ENCODE measurements at regions not wholly inside any gene's neighbourhood (a gene's known extent, or its start where the extent isn't known, plus 50 kb on each side); places are given as distances from the start of the nearest gene placed in this dataset.

DNA sequence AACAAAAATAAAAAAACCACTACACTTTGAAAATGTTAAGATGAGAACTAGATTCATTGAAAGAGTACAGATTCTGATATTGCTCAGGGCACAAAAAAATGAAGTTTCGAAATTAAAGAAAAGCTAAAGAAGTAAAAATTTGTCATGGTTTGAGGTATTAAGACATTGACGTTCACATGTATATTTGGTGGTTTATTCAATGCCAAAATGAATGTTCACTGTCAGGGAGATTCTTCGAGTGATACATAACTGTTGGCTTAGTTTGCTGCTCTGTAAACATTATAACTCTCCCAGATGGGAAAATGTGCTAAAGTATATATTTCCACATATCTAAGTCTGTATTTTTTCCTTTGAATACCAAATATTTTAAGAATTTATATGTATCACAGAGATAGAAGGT is 345.0 kb downstream of the SEMA3D start:
- H4K20me1 ChIP-seq (ENCODE audit: control insufficient read depth, insufficient read depth) = no peaks in the 10 kb centered on the region
- no peak overlapping the region for H3K4me3 ChIP-seq
- no peak overlapping the region for H3K27ac ChIP-seq (ENCODE audit: control insufficient read depth, insufficient read depth)
- no peak overlapping the region for H2AFZ ChIP-seq (ENCODE audit: control insufficient read depth, low read depth, low read length)
- no peak for ATAC-seq
- 12% methylated on average over 3 of the region's 3 CpGs for WGBS (ENCODE audit: insufficient coverage, insufficient replicate concordance, low lambda C conversion rate, missing lambda C conversion rate)
- ChIA-PET CTCF (interaction anchor here (0.6 kb wide), 1 partner anchor 623 kb away, joined by 4 read pairs; no protein-coding TSS in a partner anchor), RAD21 (ENCODE audit: unreplicated experiment) (no interaction called here), SMC1A (ENCODE audit: uncharacterized antibody, unreplicated experiment) (interaction anchor here (1.5 kb wide), 2 partner anchors 9 to 23 kb away, joined by 3 read pairs; no protein-coding TSS in a partner anchor), POLR2A (no interaction called here)
- no peaks in the 10 kb centered on the region for H3K27me3 ChIP-seq (replicated peaks in 1 of 2; ENCODE audit: control insufficient read depth in 2 of 2, insufficient read depth in 2 of 2, low read length in 1 of 2)
- FAIRE-seq = no peak
- H3K36me3 ChIP-seq (ENCODE audit: control insufficient read depth in 2 of 2, insufficient read depth in 2 of 2, low read length in 1 of 2) = no peaks in the 10 kb centered on the region
- BruUV-seq (replicated peaks) = no TSS peak
- no peaks in the 10 kb centered on the region for H3K9me3 ChIP-seq (replicated peaks; ENCODE audit: control insufficient read depth, insufficient read depth, low read length)
- H3K4me1 ChIP-seq (ENCODE audit: control insufficient read depth, insufficient read depth, low read length) = no peaks in the 10 kb centered on the region
- in situ Hi-C loops (cut with MboI) (no loop called here), intact Hi-C loops (cut with micrococcal nuclease; ENCODE audit: unreplicated experiment) (no loop called here)
- no peak overlapping the region for H3K9ac ChIP-seq (ENCODE audit: control insufficient read depth, insufficient read depth, low read length)
- no peak overlapping the region for H3K4me2 ChIP-seq (ENCODE audit: control insufficient read depth, insufficient read depth)
- DNase-seq (ENCODE audit: low read depth, low spot score) = no peak
- no peaks in the 10 kb centered on the region for H3K79me2 ChIP-seq (ENCODE audit: control insufficient read depth, insufficient read depth, low read length)
- no peak for TF ChIP-seq CBX5 (IDR thresholded peaks at IDR 0.05; ENCODE audit: low read depth)
- peak; percentile 62 for TF ChIP-seq JUNB (IDR thresholded peaks at IDR 0.05)
- TF ChIP-seq NFIC (IDR thresholded peaks at IDR 0.05; ENCODE audit: low read depth, low read length) = 0 out of 2 replicates have a peak, but pooled peaks have one; percentile 11

DNA sequence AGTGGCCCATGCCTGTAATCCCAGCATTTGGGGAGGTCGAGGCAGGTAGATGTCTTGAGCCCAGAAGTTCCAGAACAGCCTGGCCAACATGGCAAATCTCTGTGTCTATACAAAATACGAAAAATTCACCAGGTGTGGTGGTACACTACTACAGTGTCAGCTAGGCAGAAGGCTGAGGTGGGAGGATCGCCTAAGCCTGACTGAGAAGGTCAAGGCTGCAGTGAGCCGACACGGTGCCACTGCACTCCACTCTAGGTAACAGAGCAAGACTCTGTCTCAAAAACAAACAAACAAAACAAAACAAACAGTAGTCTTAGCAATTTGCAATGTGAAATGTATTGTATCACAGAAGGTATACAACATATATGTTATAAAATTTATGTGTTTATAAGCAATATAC is 348.0 kb downstream of the SEMA3D start:
- ChIA-PET RAD21 (ENCODE audit: unreplicated experiment) (no interaction called here), CTCF (no interaction called here), SMC1A (ENCODE audit: uncharacterized antibody, unreplicated experiment) (interaction anchor here (1.0 to 1.6 kb wide), 3 partner anchors 12 to 46 kb away, joined by 3 read pairs; no protein-coding TSS in a partner anchor), POLR2A (no interaction called here)
- H3K36me3 ChIP-seq (ENCODE audit: control insufficient read depth in 2 of 2, insufficient read depth in 2 of 2, low read length in 1 of 2) = no peaks in the 10 kb centered on the region
- H3K27ac ChIP-seq (ENCODE audit: control insufficient read depth, insufficient read depth) = no peak overlapping the region
- 36% methylated on average over 5 of the region's 5 CpGs for WGBS (ENCODE audit: insufficient coverage, insufficient replicate concordance, low lambda C conversion rate, missing lambda C conversion rate)
- FAIRE-seq (no peak), ATAC-seq (no peak), DNase-seq (ENCODE audit: low read depth, low spot score) (no peak)
- intact Hi-C loops (cut with micrococcal nuclease; ENCODE audit: unreplicated experiment) (no loop called here), in situ Hi-C loops (cut with MboI) (no loop called here)
- H4K20me1 ChIP-seq (ENCODE audit: control insufficient read depth, insufficient read depth) = no peaks in the 10 kb centered on the region
- no peak overlapping the region for H3K4me2 ChIP-seq (ENCODE audit: control insufficient read depth, insufficient read depth)
- H3K4me3 ChIP-seq = no peak overlapping the region
- no peak overlapping the region for H3K9ac ChIP-seq (ENCODE audit: control insufficient read depth, insufficient read depth, low read length)
- no peak overlapping the region for H2AFZ ChIP-seq (ENCODE audit: control insufficient read depth, low read depth, low read length)
- no peaks in the 10 kb centered on the region for H3K79me2 ChIP-seq (ENCODE audit: control insufficient read depth, insufficient read depth, low read length)
- no peaks in the 10 kb centered on the region for H3K9me3 ChIP-seq (replicated peaks; ENCODE audit: control insufficient read depth, insufficient read depth, low read length)
- no TSS peak for BruUV-seq (replicated peaks)
- no peaks in the 10 kb centered on the region for H3K4me1 ChIP-seq (ENCODE audit: control insufficient read depth, insufficient read depth, low read length)
- no peaks in the 10 kb centered on the region for H3K27me3 ChIP-seq (replicated peaks in 1 of 2; ENCODE audit: control insufficient read depth in 2 of 2, insufficient read depth in 2 of 2, low read length in 1 of 2)
- TF ChIP-seq, protein P1, sequence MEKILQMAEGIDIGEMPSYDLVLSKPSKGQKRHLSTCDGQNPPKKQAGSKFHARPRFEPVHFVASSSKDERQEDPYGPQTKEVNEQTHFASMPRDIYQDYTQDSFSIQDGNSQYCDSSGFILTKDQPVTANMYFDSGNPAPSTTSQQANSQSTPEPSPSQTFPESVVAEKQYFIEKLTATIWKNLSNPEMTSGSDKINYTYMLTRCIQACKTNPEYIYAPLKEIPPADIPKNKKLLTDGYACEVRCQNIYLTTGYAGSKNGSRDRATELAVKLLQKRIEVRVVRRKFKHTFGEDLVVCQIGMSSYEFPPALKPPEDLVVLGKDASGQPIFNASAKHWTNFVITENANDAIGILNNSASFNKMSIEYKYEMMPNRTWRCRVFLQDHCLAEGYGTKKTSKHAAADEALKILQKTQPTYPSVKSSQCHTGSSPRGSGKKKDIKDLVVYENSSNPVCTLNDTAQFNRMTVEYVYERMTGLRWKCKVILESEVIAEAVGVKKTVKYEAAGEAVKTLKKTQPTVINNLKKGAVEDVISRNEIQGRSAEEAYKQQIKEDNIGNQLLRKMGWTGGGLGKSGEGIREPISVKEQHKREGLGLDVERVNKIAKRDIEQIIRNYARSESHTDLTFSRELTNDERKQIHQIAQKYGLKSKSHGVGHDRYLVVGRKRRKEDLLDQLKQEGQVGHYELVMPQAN (conservative IDR thresholded peaks at IDR 0.05) = no peak
- TF ChIP-seq BCL11A (IDR thresholded peaks at IDR 0.05; ENCODE audit: low read depth, low read length) (no peak), HDAC2 (IDR thresholded peaks at IDR 0.05) (no peak), HCFC1 (IDR thresholded peaks at IDR 0.05; ENCODE audit: low read length) (no peak), DPF2 (IDR thresholded peaks at IDR 0.05) (no peak), TCF7 (IDR thresholded peaks at IDR 0.05; ENCODE audit: borderline replicate concordance) (no peak), BHLHE40 (IDR thresholded peaks at IDR 0.05; ENCODE audit: borderline replicate concordance in 1 of 2, low read depth in 2 of 2, low read length in 1 of 2) (no peak), ZNF622 (IDR thresholded peaks at IDR 0.05) (no peak)
- TF ChIP-seq, protein P2, sequence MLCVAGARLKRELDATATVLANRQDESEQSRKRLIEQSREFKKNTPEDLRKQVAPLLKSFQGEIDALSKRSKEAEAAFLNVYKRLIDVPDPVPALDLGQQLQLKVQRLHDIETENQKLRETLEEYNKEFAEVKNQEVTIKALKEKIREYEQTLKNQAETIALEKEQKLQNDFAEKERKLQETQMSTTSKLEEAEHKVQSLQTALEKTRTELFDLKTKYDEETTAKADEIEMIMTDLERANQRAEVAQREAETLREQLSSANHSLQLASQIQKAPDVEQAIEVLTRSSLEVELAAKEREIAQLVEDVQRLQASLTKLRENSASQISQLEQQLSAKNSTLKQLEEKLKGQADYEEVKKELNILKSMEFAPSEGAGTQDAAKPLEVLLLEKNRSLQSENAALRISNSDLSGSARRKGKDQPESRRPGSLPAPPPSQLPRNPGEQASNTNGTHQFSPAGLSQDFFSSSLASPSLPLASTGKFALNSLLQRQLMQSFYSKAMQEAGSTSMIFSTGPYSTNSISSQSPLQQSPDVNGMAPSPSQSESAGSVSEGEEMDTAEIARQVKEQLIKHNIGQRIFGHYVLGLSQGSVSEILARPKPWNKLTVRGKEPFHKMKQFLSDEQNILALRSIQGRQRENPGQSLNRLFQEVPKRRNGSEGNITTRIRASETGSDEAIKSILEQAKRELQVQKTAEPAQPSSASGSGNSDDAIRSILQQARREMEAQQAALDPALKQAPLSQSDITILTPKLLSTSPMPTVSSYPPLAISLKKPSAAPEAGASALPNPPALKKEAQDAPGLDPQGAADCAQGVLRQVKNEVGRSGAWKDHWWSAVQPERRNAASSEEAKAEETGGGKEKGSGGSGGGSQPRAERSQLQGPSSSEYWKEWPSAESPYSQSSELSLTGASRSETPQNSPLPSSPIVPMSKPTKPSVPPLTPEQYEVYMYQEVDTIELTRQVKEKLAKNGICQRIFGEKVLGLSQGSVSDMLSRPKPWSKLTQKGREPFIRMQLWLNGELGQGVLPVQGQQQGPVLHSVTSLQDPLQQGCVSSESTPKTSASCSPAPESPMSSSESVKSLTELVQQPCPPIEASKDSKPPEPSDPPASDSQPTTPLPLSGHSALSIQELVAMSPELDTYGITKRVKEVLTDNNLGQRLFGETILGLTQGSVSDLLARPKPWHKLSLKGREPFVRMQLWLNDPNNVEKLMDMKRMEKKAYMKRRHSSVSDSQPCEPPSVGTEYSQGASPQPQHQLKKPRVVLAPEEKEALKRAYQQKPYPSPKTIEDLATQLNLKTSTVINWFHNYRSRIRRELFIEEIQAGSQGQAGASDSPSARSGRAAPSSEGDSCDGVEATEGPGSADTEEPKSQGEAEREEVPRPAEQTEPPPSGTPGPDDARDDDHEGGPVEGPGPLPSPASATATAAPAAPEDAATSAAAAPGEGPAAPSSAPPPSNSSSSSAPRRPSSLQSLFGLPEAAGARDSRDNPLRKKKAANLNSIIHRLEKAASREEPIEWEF (IDR thresholded peaks at IDR 0.05; ENCODE audit: insufficient replicate concordance, low read depth, low read length) = no peak

Measured in GM12878 (cell line).